ENCODE measurements at regions not wholly inside any gene's neighbourhood (a gene's known extent, or its start where the extent isn't known, plus 50 kb on each side); places are given as distances from the start of the nearest gene placed in this dataset.

DNA sequence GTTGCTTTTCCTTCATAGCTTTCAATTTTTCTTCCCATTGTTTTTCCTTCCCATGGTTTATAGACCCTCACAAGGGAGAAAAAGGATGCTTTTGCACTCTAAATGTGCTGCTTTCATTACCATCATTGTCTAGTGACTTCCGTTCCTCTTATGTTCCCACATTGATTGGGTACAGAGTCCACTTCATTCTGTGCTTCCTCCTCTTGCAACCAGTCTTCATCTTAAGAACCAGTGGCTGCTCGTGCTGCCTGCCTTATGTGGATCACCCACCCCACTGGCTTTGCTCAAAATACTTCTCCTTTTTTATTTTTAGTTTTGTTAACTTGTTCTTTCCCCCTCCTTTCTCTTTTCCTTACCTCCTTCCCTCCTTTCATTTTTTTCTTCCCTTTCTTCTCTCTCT lies 76.5 kb upstream of the BOD1L1 start:
- no peak overlapping the region for H3K4ac ChIP-seq (ENCODE audit: low read depth, low read length)
- no peaks in the 10 kb centered on the region for H3K27me3 ChIP-seq (ENCODE audit: insufficient read depth, low read length)
- no peak overlapping the region for H2AFZ ChIP-seq (ENCODE audit: insufficient read depth, low read length, poor library complexity)
- no peaks in the 10 kb centered on the region for H3K79me1 ChIP-seq (ENCODE audit: low read length)
- H4K8ac ChIP-seq (ENCODE audit: low read depth, low read length), result no peak overlapping the region
- H4K12ac ChIP-seq (ENCODE audit: low read depth, low read length), result no peak overlapping the region
- H3K4me3 ChIP-seq (ENCODE audit: low read depth, low read length), result no peak overlapping the region
- no peak overlapping the region for H2BK5ac ChIP-seq (ENCODE audit: low read depth, low read length, poor library complexity)
- no peak overlapping the region for H3K27ac ChIP-seq (ENCODE audit: low read depth, low read length)
- no peak overlapping the region for H2BK12ac ChIP-seq (ENCODE audit: low read length)
- no peak overlapping the region for H3K14ac ChIP-seq (ENCODE audit: low read length)
- no peak overlapping the region for H3K18ac ChIP-seq (ENCODE audit: low read length)
- no peak overlapping the region for H3K9ac ChIP-seq (ENCODE audit: low read length)
- no peak for DNase-seq
- no peaks in the 10 kb centered on the region for H3K9me3 ChIP-seq (ENCODE audit: insufficient read depth, low read depth, low read length)
- H2BK120ac ChIP-seq (ENCODE audit: insufficient read depth, low read length, poor library complexity), result no peak overlapping the region
- WGBS (ENCODE audit: extremely low coverage, insufficient coverage, insufficient read length), result no CpG with 5 or more reads among the region's 2 CpGs
- no peak overlapping the region for H4K91ac ChIP-seq (ENCODE audit: low read depth, low read length)
- no peaks in the 10 kb centered on the region for H3K36me3 ChIP-seq (ENCODE audit: control insufficient read depth in 1 of 2, insufficient read depth in 2 of 2, low read length in 2 of 2)
- no peak overlapping the region for H2AK5ac ChIP-seq (ENCODE audit: low read length)
- H3K4me2 ChIP-seq (ENCODE audit: low read length), result no peak overlapping the region
- no peak overlapping the region for H3K23ac ChIP-seq (ENCODE audit: low read length)
- no peaks in the 10 kb centered on the region for H3K79me2 ChIP-seq (ENCODE audit: control insufficient read depth, insufficient read depth, low read length, poor library complexity)
- H3K4me1 ChIP-seq (ENCODE audit: control insufficient read depth in 1 of 2, insufficient read depth in 2 of 2, low read length in 2 of 2), result peaks cover 4 to 5% of the 10 kb centered on the region in 2 experiments

DNA sequence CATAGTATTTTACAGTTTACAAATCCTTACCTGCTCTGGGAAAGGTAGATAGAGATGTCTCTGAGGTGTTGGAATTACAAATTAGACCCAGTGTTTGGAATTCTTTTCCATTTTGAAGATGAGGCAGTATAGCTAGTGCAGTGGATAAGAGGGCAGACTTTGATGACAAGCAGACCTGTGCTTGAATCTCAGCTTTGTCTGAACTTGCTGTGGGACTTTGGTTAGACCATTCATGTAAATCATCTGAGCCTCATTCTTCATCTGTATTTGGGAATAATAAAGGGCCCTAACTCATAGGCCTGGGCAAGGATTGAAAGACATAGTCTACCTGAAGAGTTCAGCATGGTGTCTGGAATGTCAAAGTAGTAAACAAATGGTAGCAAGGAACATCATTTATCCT lies 77.2 kb upstream of the BOD1L1 start:
- H3K27me3 ChIP-seq (ENCODE audit: insufficient read depth, low read length), result no peaks in the 10 kb centered on the region
- peaks cover 4 to 5% of the 10 kb centered on the region in 2 experiments for H3K4me1 ChIP-seq (ENCODE audit: control insufficient read depth in 1 of 2, insufficient read depth in 2 of 2, low read length in 2 of 2)
- no peak overlapping the region for H3K14ac ChIP-seq (ENCODE audit: low read length)
- no peaks in the 10 kb centered on the region for H3K79me2 ChIP-seq (ENCODE audit: control insufficient read depth, insufficient read depth, low read length, poor library complexity)
- no peaks in the 10 kb centered on the region for H3K36me3 ChIP-seq (ENCODE audit: control insufficient read depth in 1 of 2, insufficient read depth in 2 of 2, low read length in 2 of 2)
- no peak overlapping the region for H4K12ac ChIP-seq (ENCODE audit: low read depth, low read length)
- no peak overlapping the region for H2BK120ac ChIP-seq (ENCODE audit: insufficient read depth, low read length, poor library complexity)
- H3K4ac ChIP-seq (ENCODE audit: low read depth, low read length), result no peak overlapping the region
- no peak for DNase-seq
- no peak overlapping the region for H3K4me3 ChIP-seq (ENCODE audit: low read depth, low read length)
- H4K91ac ChIP-seq (ENCODE audit: low read depth, low read length), result no peak overlapping the region
- H3K79me1 ChIP-seq (ENCODE audit: low read length), result no peaks in the 10 kb centered on the region
- H2BK12ac ChIP-seq (ENCODE audit: low read length), result no peak overlapping the region
- no peak overlapping the region for H4K8ac ChIP-seq (ENCODE audit: low read depth, low read length)
- H3K9ac ChIP-seq (ENCODE audit: low read length), result no peak overlapping the region
- no peaks in the 10 kb centered on the region for H3K9me3 ChIP-seq (ENCODE audit: insufficient read depth, low read depth, low read length)
- no peak overlapping the region for H3K27ac ChIP-seq (ENCODE audit: low read depth, low read length)
- no peak overlapping the region for H2BK5ac ChIP-seq (ENCODE audit: low read depth, low read length, poor library complexity)
- H3K18ac ChIP-seq (ENCODE audit: low read length), result no peak overlapping the region
- no peak overlapping the region for H2AK5ac ChIP-seq (ENCODE audit: low read length)
- H3K4me2 ChIP-seq (ENCODE audit: low read length), result no peak overlapping the region
- no peak overlapping the region for H2AFZ ChIP-seq (ENCODE audit: insufficient read depth, low read length, poor library complexity)
- no peak overlapping the region for H3K23ac ChIP-seq (ENCODE audit: low read length)

DNA sequence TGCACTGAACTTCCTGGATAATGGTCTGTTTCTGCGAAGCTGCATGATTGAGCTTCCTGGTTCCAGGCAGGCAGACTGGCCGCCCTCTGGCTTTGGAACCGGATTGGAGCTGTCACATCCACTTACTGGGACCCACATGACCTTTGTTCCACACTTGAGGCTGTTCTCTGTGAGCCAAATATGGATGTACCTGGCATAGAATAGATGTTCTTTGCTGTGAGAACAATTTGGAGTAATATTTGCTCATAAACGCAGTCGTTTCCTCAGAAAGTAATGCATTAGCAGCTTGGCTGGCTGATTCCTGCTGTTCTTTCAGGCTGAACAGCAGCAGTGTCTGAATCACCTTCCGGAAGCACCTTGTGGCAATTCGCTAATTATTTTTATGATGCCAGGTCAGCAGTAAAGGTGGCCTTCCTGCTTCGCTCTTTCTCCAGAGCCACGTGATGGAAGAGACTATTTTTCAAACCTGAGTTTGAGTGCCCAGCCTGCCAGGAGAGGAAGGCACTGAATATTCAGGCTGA lies 78.1 kb upstream of the BOD1L1 start:
- Histone ChIP-seq H4K91ac (ENCODE audit: low read depth, low read length) (no peak overlapping the region), H2BK5ac (ENCODE audit: low read depth, low read length, poor library complexity) (no peak overlapping the region), H2AFZ (ENCODE audit: insufficient read depth, low read length, poor library complexity) (no peak overlapping the region), H3K27ac (ENCODE audit: low read depth, low read length) (peak overlapping the region; percentile 24), H3K18ac (ENCODE audit: low read length) (no peak overlapping the region), H3K36me3 (ENCODE audit: control insufficient read depth in 1 of 2, insufficient read depth in 2 of 2, low read length in 2 of 2) (no peaks in the 10 kb centered on the region), H3K23ac (ENCODE audit: low read length) (no peak overlapping the region), H3K4me1 (ENCODE audit: control insufficient read depth in 1 of 2, insufficient read depth in 2 of 2, low read length in 2 of 2) (peaks cover 4 to 5% of the 10 kb centered on the region in 2 experiments), H4K12ac (ENCODE audit: low read depth, low read length) (no peak overlapping the region), H3K9me3 (ENCODE audit: insufficient read depth, low read depth, low read length) (no peaks in the 10 kb centered on the region), H4K8ac (ENCODE audit: low read depth, low read length) (no peak overlapping the region), H3K14ac (ENCODE audit: low read length) (no peak overlapping the region), H2AK5ac (ENCODE audit: low read length) (no peak overlapping the region), H2BK120ac (ENCODE audit: insufficient read depth, low read length, poor library complexity) (no peak overlapping the region), H3K4me2 (ENCODE audit: low read length) (no peak overlapping the region), H3K79me2 (ENCODE audit: control insufficient read depth, insufficient read depth, low read length, poor library complexity) (no peaks in the 10 kb centered on the region), H3K4me3 (ENCODE audit: low read depth, low read length) (no peak overlapping the region), H3K27me3 (ENCODE audit: insufficient read depth, low read length) (no peaks in the 10 kb centered on the region), H3K9ac (ENCODE audit: low read length) (no peak overlapping the region), H3K79me1 (ENCODE audit: low read length) (no peaks in the 10 kb centered on the region), H3K4ac (ENCODE audit: low read depth, low read length) (no peak overlapping the region), H2BK12ac (ENCODE audit: low read length) (no peak overlapping the region)
- DNase-seq, result no peak
- WGBS (ENCODE audit: extremely low coverage, insufficient coverage, insufficient read length), result no CpG with 5 or more reads among the region's 9 CpGs

GRCh38 chr4:13706120-13706519 lies 78.6 kb upstream of the BOD1L1 start:
- H3K18ac ChIP-seq (ENCODE audit: low read length), result no peak overlapping the region
- H3K4me2 ChIP-seq (ENCODE audit: low read length), result no peak overlapping the region
- no peak overlapping the region for H4K12ac ChIP-seq (ENCODE audit: low read depth, low read length)
- H3K4ac ChIP-seq (ENCODE audit: low read depth, low read length), result no peak overlapping the region
- H2AK5ac ChIP-seq (ENCODE audit: low read length), result no peak overlapping the region
- no peak overlapping the region for H3K23ac ChIP-seq (ENCODE audit: low read length)
- no peaks in the 10 kb centered on the region for H3K36me3 ChIP-seq (ENCODE audit: control insufficient read depth in 1 of 2, insufficient read depth in 2 of 2, low read length in 2 of 2)
- no peak overlapping the region for H3K9ac ChIP-seq (ENCODE audit: low read length)
- no peak overlapping the region for H2BK12ac ChIP-seq (ENCODE audit: low read length)
- H3K4me1 ChIP-seq (ENCODE audit: control insufficient read depth in 1 of 2, insufficient read depth in 2 of 2, low read length in 2 of 2), result peaks cover 4 to 5% of the 10 kb centered on the region in 2 experiments
- H3K4me3 ChIP-seq (ENCODE audit: low read depth, low read length), result no peak overlapping the region
- H3K14ac ChIP-seq (ENCODE audit: low read length), result no peak overlapping the region
- H4K91ac ChIP-seq (ENCODE audit: low read depth, low read length), result no peak overlapping the region
- no peak overlapping the region for H2AFZ ChIP-seq (ENCODE audit: insufficient read depth, low read length, poor library complexity)
- no peaks in the 10 kb centered on the region for H3K9me3 ChIP-seq (ENCODE audit: insufficient read depth, low read depth, low read length)
- no peak overlapping the region for H2BK120ac ChIP-seq (ENCODE audit: insufficient read depth, low read length, poor library complexity)
- H4K8ac ChIP-seq (ENCODE audit: low read depth, low read length), result no peak overlapping the region
- no peaks in the 10 kb centered on the region for H3K79me2 ChIP-seq (ENCODE audit: control insufficient read depth, insufficient read depth, low read length, poor library complexity)
- H2BK5ac ChIP-seq (ENCODE audit: low read depth, low read length, poor library complexity), result no peak overlapping the region
- no peaks in the 10 kb centered on the region for H3K27me3 ChIP-seq (ENCODE audit: insufficient read depth, low read length)
- H3K79me1 ChIP-seq (ENCODE audit: low read length), result no peaks in the 10 kb centered on the region
- H3K27ac ChIP-seq (ENCODE audit: low read depth, low read length), result peak overlapping the region; percentile 24
- DNase-seq, result no peak

All from trophoblast cell (in vitro differentiated cells and primary cell).